BLaER1 treated with 17β-estradiol and CSF1 and Interleukin-3, amounts not matched to agents 10 nM and 100 nM (cell line): ENCODE measurements at regions not wholly inside any gene's neighbourhood (a gene's known extent, or its start where the extent isn't known, plus 50 kb on each side); places are given as distances from the start of the nearest gene placed in this dataset.
"Not testable (repeated sequence)": the region's sequence is repeated elsewhere in the genome, so short reads cannot be mapped to it uniquely, and the experiment has no call there.

Experiments used
- H3K27ac ChIP-seq, 11 experiments: shearing (Covaris generic); formaldehyde crosslinking; 2 replicates each; pipeline ENCODE4 v1.8.1; 2022
- H3K27me3 ChIP-seq, 11 experiments: shearing (Covaris generic); formaldehyde crosslinking; 2 replicates each; pipeline ENCODE4 v1.8.1; 2022
- H3K36me3 ChIP-seq, 11 experiments: shearing (Covaris generic); formaldehyde crosslinking; 2 replicates each; pipeline ENCODE4 v1.8.1; 2022
- H3K4me1 ChIP-seq, 10 experiments: shearing (Covaris generic); formaldehyde crosslinking; 2 replicates each; pipeline ENCODE4 v1.8.1; 2022
- H3K4me2 ChIP-seq, 11 experiments: shearing (Covaris generic); formaldehyde crosslinking; 2 replicates each; pipeline ENCODE4 v1.8.1; 2022
- H3K4me3 ChIP-seq, 10 experiments: shearing (Covaris generic); formaldehyde crosslinking; 2 replicates each; pipeline ENCODE4 v1.8.1; 2022
- H3K9ac ChIP-seq, 11 experiments: shearing (Covaris generic); formaldehyde crosslinking; 2 replicates each; pipeline ENCODE4 v1.8.1; 2022
- H3K9me3 ChIP-seq, 11 experiments: shearing (Covaris generic); formaldehyde crosslinking; replicated peaks in 1 of 11; 2 replicates each; pipeline ENCODE4 v1.8.1; 2022
- H4K20me1 ChIP-seq, 11 experiments: shearing (Covaris generic); formaldehyde crosslinking; 2 replicates each; pipeline ENCODE4 v1.8.1; 2022
- Cebpa-rat ChIP-seq, 11 experiments: shearing (Covaris generic); IDR thresholded peaks; 2 replicates each; pipeline ENCODE4 v1.8.1; 2022

DNA sequence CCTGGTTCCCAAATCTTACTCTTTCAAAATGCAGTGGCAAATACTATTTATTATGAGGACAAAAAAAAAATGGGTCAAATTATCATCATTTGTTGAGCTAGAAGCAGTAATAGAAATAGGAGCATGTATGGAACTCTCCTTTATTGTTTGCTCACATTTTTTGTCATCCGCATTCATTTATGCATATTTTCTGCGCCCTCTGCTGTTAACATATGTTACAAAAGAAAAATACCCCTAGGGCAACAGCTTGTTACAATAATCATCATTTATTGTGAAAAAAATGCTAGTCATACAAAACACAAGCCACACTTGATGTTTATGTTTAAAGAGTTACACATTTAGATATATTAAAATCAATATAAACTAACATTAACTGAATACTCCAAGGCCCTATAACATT lies 328.2 kb downstream of the TUSC1 start:
- Histone ChIP-seq H3K27me3 (no peaks in the 10 kb centered on the region), H3K36me3 (no peaks in the 10 kb centered on the region), H3K4me1 (peaks cover 0 to 10% (median 3%) of the 10 kb centered on the region in 10 experiments; a peak in 6 of 20 replicates), H3K4me2 (no peak overlapping the region), H3K27ac (no peak overlapping the region), H3K4me3 (no peak overlapping the region), H4K20me1 (no peaks in the 10 kb centered on the region), H3K9ac (no peak overlapping the region), H3K9me3 (no peaks in the 10 kb centered on the region)
- TF ChIP-seq Cebpa-rat (IDR thresholded peaks at IDR 0.05), result no peak

DNA sequence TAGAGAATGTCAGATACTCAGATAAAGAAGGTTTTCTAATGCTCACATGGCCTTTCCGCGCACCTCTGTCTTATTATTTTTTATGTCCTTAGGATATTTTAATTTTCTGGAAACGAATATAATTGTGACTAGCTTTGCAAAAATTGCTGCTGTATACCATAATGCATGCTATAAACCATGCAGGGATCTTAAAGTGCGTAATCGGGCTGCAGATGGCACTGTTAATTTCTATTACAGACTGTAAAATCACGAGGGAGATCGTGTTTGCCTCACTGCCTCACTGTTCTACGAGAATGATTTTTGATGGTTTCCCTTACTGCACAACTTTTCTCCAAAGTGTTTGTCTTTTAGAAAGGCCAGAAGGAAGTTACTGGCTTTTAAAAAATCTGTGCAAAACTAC lies 356.1 kb downstream of the TUSC1 start:
- TF ChIP-seq Cebpa-rat (IDR thresholded peaks at IDR 0.05), result no peak
- H3K36me3 ChIP-seq, result no peaks in the 10 kb centered on the region
- no peak overlapping the region for H3K9ac ChIP-seq
- no peak overlapping the region for H3K27ac ChIP-seq
- H4K20me1 ChIP-seq, result no peaks in the 10 kb centered on the region
- H3K27me3 ChIP-seq, result no peaks in the 10 kb centered on the region
- no peak overlapping the region for H3K4me3 ChIP-seq
- no peaks in the 10 kb centered on the region for H3K4me1 ChIP-seq
- H3K9me3 ChIP-seq, result no peaks in the 10 kb centered on the region
- H3K4me2 ChIP-seq, result no peak overlapping the region

DNA sequence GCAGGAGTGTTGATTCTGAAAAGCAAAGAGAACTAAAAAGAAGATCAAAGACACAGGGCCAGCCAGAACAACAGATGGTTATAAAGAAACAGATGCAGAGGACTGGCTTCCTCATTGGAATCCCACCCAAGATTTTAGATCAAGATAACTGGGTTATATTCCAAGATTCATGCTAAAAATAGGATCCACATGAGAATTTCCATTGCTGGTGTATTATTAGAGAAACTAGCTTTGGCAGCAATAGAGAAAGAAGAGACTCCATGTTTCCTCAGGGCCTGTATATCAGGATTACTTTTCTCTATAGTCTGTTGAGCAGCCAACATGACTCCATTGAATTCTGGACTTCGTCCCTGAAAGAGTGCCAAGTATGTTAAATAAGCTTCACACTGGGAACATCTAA lies 367.3 kb downstream of the TUSC1 start:
- no peak overlapping the region for H3K9ac ChIP-seq
- H3K27me3 ChIP-seq, result no peaks in the 10 kb centered on the region
- no peak overlapping the region for H3K4me2 ChIP-seq
- H3K4me1 ChIP-seq, result no peaks in the 10 kb centered on the region
- H3K36me3 ChIP-seq, result no peaks in the 10 kb centered on the region
- H3K4me3 ChIP-seq, result no peak overlapping the region
- no peak overlapping the region for H3K27ac ChIP-seq
- H3K9me3 ChIP-seq, result no peaks in the 10 kb centered on the region
- H4K20me1 ChIP-seq, result no peaks in the 10 kb centered on the region
- no peak for TF ChIP-seq Cebpa-rat (IDR thresholded peaks at IDR 0.05)

DNA sequence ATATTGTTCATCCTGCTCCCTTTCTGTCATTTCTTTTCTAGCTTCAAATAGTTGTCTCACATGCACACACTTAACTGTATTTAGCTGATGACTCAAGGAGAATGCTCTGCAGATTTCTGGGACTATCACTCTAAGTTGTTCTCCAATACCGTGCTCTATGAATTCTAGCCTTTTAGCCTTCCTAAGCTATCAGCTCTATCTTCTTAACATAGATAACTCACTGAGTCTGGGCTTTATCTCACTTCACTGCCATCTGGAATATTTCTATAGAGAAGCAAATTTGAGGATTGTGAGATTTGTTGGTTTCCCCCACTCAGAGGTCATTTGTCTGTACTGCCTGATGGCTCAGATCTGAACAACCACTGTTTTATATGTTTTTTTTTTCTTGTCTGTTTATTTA lies 369.7 kb downstream of the TUSC1 start:
- no peaks in the 10 kb centered on the region for H3K4me1 ChIP-seq
- no peak overlapping the region for H3K9ac ChIP-seq
- no peak for TF ChIP-seq Cebpa-rat (IDR thresholded peaks at IDR 0.05)
- no peaks in the 10 kb centered on the region for H4K20me1 ChIP-seq
- H3K4me3 ChIP-seq, result no peak overlapping the region
- no peak overlapping the region for H3K27ac ChIP-seq
- H3K27me3 ChIP-seq, result no peaks in the 10 kb centered on the region
- no peaks in the 10 kb centered on the region for H3K9me3 ChIP-seq
- H3K36me3 ChIP-seq, result no peaks in the 10 kb centered on the region
- H3K4me2 ChIP-seq, result no peak overlapping the region

DNA sequence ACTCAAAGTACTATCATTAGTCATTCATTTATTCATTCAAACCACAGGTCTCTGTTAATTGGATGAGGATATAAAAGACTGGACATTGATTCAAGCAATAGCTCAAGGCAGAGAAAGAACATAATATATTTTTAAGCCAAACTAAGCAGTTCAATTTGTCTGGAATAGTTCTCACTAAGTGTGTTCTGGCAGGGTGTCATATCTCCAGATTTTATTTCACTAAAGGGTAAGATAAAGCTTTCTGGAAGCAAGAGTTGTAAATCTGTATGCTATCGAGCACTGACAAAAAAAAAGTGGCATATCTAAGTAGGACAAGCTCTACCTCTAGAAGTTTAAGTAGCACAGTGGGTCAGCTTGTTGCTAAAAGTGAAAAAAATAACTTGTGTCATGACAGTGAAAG lies 375.6 kb downstream of the TUSC1 start:
- H3K4me3 ChIP-seq, result no peak overlapping the region
- TF ChIP-seq Cebpa-rat (IDR thresholded peaks at IDR 0.05), result no peak
- H3K9me3 ChIP-seq, result no peaks in the 10 kb centered on the region

DNA sequence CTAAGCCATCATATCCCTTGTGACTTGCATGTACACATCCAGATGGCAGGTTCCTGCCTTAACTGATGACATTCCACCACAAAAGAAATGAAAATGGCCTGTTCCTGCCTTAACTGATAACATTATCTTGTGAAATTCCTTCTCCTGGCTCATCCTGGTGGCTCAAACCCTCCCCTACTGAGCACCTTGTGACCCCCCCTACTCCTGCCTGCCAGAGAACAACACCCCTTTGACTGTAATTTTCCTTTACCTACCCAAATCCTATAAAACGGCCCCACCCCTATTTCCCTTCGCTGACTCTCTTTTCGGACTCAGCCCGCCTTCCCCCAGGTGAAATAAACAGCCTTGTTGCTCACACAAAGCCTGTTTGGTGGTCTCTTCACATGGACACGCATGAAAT lies 390.0 kb downstream of the TUSC1 start:
- not testable (repeated sequence) for H3K4me2 ChIP-seq, H3K9ac ChIP-seq, H3K9me3 ChIP-seq, H3K36me3 ChIP-seq, H3K4me1 ChIP-seq, H4K20me1 ChIP-seq, H3K27ac ChIP-seq, H3K4me3 ChIP-seq, H3K27me3 ChIP-seq

More for the DNA sequence above, 375.6 kb downstream of the TUSC1 start:
- H3K27ac ChIP-seq, result no peak overlapping the region
- no peak overlapping the region for H3K4me2 ChIP-seq
- H3K36me3 ChIP-seq, result no peaks in the 10 kb centered on the region
- H4K20me1 ChIP-seq, result no peaks in the 10 kb centered on the region
- H3K9ac ChIP-seq, result no peak overlapping the region
- no peaks in the 10 kb centered on the region for H3K27me3 ChIP-seq
- H3K4me1 ChIP-seq, result no peaks in the 10 kb centered on the region

DNA sequence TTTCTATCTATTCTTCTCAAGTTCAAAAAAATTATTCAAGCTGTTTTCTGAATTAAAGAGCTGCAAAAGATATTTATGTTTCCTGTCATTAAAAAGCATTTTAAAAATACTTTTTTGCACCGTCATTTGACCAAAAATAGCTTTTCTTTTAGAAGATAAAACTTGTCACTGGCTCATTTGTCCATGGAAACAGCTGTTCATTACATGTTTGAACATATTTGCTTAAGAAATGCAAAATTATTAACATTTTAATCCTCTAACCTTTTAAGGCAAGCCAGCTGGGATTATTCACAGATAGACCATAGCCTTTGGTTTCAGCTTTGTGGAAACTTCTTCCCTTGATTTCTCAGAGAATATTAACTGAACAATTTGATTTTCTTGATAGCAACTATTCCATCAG lies 393.9 kb downstream of the TUSC1 start:
- H3K9ac ChIP-seq, result no peak overlapping the region
- no peaks in the 10 kb centered on the region for H3K27me3 ChIP-seq
- TF ChIP-seq Cebpa-rat (IDR thresholded peaks at IDR 0.05), result no peak
- H3K27ac ChIP-seq, result no peak overlapping the region
- H3K36me3 ChIP-seq, result no peaks in the 10 kb centered on the region
- H3K4me3 ChIP-seq, result no peak overlapping the region
- no peaks in the 10 kb centered on the region for H4K20me1 ChIP-seq
- H3K4me1 ChIP-seq, result no peaks in the 10 kb centered on the region
- no peak overlapping the region for H3K4me2 ChIP-seq
- H3K9me3 ChIP-seq, result no peaks in the 10 kb centered on the region

DNA sequence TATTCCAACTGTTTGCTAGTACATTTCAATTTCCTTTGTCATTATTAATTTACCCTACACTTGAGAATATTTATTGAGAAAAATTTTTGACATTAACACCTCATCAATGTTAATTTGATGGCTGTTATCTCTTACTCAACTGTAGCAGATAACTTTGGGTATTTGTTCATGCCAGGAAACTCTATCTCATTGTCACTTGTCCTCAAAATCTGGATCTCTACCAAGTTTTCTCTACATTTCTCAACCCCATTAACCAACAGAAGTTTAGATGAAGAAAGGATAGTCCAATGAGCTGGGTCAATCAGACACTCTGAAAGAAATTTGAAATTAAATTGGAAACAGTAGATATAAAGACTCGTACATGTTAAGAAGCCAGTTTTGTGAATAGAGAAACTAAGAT lies 395.3 kb downstream of the TUSC1 start:
- no peak overlapping the region for H3K4me2 ChIP-seq
- H3K4me3 ChIP-seq, result no peak overlapping the region
- no peak overlapping the region for H3K27ac ChIP-seq
- no peaks in the 10 kb centered on the region for H4K20me1 ChIP-seq
- H3K27me3 ChIP-seq, result no peaks in the 10 kb centered on the region
- no peaks in the 10 kb centered on the region for H3K4me1 ChIP-seq
- no peak for TF ChIP-seq Cebpa-rat (IDR thresholded peaks at IDR 0.05)
- H3K9ac ChIP-seq, result no peak overlapping the region
- no peaks in the 10 kb centered on the region for H3K9me3 ChIP-seq
- no peaks in the 10 kb centered on the region for H3K36me3 ChIP-seq

DNA sequence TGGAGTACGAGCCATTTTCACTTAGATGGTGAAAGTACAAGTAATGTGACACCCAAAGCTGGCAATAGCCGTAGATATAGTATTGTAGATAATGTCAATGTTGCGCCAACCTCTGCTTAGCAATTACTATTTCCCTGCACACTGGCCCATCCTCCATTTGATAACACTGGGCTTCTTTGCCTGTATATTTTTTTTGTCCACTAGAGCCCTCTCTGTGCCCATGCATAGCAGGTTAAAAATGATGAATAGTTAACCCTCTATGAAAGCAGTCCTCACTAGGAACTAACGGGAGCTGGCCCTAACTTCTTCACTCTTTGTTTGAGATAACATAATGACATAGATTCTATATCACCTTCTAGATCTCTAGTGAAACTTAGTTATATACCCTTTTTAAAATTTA lies 416.8 kb downstream of the TUSC1 start:
- H3K4me3 ChIP-seq, result no peak overlapping the region
- no peaks in the 10 kb centered on the region for H3K36me3 ChIP-seq
- no peak overlapping the region for H3K9ac ChIP-seq
- H3K4me2 ChIP-seq, result no peak overlapping the region
- H3K27me3 ChIP-seq, result no peaks in the 10 kb centered on the region
- H3K27ac ChIP-seq, result no peak overlapping the region
- H4K20me1 ChIP-seq, result no peaks in the 10 kb centered on the region
- no peak for TF ChIP-seq Cebpa-rat (IDR thresholded peaks at IDR 0.05)
- H3K4me1 ChIP-seq, result no peaks in the 10 kb centered on the region
- H3K9me3 ChIP-seq, result no peaks in the 10 kb centered on the region

DNA sequence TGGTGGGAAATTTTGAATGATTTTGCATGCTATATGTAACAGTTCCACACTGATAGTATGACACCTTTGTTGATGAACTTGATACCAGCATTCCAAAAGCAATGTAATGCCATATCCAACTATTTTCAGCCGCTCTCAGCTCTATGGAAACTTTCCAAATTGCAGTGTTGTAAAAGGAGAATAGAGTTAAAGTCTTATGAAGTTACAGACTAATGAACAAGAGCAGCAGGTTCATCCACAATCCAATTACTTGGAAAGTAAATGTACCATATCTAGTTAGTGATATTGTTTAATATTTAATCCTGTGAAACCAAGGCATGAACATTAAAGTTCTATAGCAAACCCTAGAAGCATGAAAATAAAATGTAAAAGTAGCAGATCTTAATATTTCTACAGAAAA lies 418.2 kb downstream of the TUSC1 start:
- no peaks in the 10 kb centered on the region for H3K36me3 ChIP-seq
- no peaks in the 10 kb centered on the region for H3K9me3 ChIP-seq
- H3K4me3 ChIP-seq, result no peak overlapping the region
- H3K4me1 ChIP-seq, result no peaks in the 10 kb centered on the region
- H3K27ac ChIP-seq, result no peak overlapping the region
- no peak overlapping the region for H3K4me2 ChIP-seq
- H4K20me1 ChIP-seq, result no peaks in the 10 kb centered on the region
- no peak for TF ChIP-seq Cebpa-rat (IDR thresholded peaks at IDR 0.05)
- no peak overlapping the region for H3K9ac ChIP-seq
- H3K27me3 ChIP-seq, result no peaks in the 10 kb centered on the region

DNA sequence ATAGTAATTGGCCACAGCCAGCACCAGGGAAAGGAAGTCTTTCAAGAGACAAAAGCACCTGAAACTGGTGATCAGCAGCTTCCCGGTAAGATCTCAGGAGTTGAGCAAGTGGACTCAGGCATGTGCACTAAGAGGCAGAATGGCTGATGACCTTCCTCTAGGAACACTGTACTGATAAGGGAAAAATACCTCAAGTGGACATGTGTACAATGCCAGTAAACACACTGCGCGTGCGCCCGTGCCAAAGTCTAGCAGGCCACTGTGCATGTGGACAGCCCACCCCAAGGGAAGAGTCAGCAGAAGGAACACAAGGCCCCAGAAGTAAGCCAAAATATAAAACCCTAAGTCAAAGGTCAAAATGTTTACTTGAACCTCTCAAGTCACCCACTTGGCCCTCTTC lies 423.0 kb downstream of the TUSC1 start:
- no peak for TF ChIP-seq Cebpa-rat (IDR thresholded peaks at IDR 0.05)
- Histone ChIP-seq H3K4me1 (no peaks in the 10 kb centered on the region), H3K27ac (no peak overlapping the region), H4K20me1 (no peaks in the 10 kb centered on the region), H3K9ac (no peak overlapping the region), H3K4me3 (no peak overlapping the region), H3K4me2 (no peak overlapping the region), H3K27me3 (no peaks in the 10 kb centered on the region), H3K36me3 (no peaks in the 10 kb centered on the region), H3K9me3 (no peaks in the 10 kb centered on the region)
